NB4 (cell line): ENCODE measurements at regions not wholly inside any gene's neighbourhood (a gene's known extent, or its start where the extent isn't known, plus 50 kb on each side); places are given as distances from the start of the nearest gene placed in this dataset.

Experiments used
- CTCF ChIP-seq: IDR thresholded peaks from one replicate; pipeline ENCODE4 v1.5.1; 2012; ENCODE audit warnings: low read depth, low read length
- MYC ChIP-seq: IDR thresholded peaks from 2 replicates; pipeline ENCODE4 v1.6.1; 2011; ENCODE audit warnings: low read depth, low read length

GRCh38 chr12:102314821-102315220 is 117.2 kb upstream of the PMCH start:
- TF ChIP-seq CTCF (no peak), MYC (no peak)
